NCI-H2107 treated with DMSO at 0.1 percent for 48 hours (cell line): ENCODE measurements at regions not wholly inside any gene's neighbourhood (a gene's known extent, or its start where the extent isn't known, plus 50 kb on each side); places are given as distances from the start of the nearest gene placed in this dataset.

ENCODE experiments used
- DNase-seq: peaks from one replicate; lab custom pipeline; 2025; ENCODE audit not compliant: unreplicated experiment; lab: John Stamatoyannopoulos, UW

GRCh38 chr2:152814475-152815030 is 96.1 kb downstream of the ARL6IP6 start:
- DNase-seq, result no peak

- no peak for DNase-seq
These were observed 94.9 kb downstream of the ARL6IP6 start for GRCh38 chr2:152813351-152813750.
